SK-N-SH (cell line): ENCODE measurements at regions not wholly inside any gene's neighbourhood (a gene's known extent, or its start where the extent isn't known, plus 50 kb on each side); places are given as distances from the start of the nearest gene placed in this dataset.

Experiments
- CTCF ChIA-PET: fragments of 300-600, 350-600 bp; formaldehyde crosslinking; extraction: SDS; loops from one replicate; lab custom pipeline; 2021; lab: Yijun Ruan, JAX
- POLR2A ChIA-PET: fragments of 350-600 bp; sonication (Branson Sonifier 250); formaldehyde crosslinking; extraction: SDS; loops from one replicate; lab custom pipeline; 2020; ENCODE audit warnings: antibody characterized with exemption, inconsistent platforms; lab: Yijun Ruan, JAX
- DNase-seq: peaks from one replicate; pipeline ENCODE4 v3.0.0; 2012
- H2AFZ ChIP-seq: fragments of 200-600 bp; sonication (generic); 2 replicates; pipeline ENCODE4 v1.8.1; 2016; ENCODE audit warnings: antibody characterized with exemption, mild to moderate bottlenecking, low read depth
- H3F3A ChIP-seq: fragments of 200-600 bp; sonication (generic); replicated peaks from 2 replicates; pipeline ENCODE3; 2016; ENCODE audit warnings: antibody characterized with exemption, mild to moderate bottlenecking; ENCODE audit not compliant: insufficient read depth
- H3K27ac ChIP-seq, 2 experiments: fragments of 200-500 bp in 1 of 2; fragments of 200-600 bp in 1 of 2; sonication (Bioruptor generic) in 1 of 2; sonication (generic), shearing (Covaris generic) in 1 of 2; 2 replicates each; pipeline versions ENCODE4 v1.5.1 to v1.6.1; 2014 to 2016; ENCODE audit warnings: low read depth in 2 of 2, inconsistent platforms in 1 of 2, low read length in 1 of 2, mild to moderate bottlenecking in 1 of 2, mixed read lengths in 1 of 2
- H3K27me3 ChIP-seq: fragments of 200-600 bp; sonication (generic), shearing (Covaris generic); 2 replicates; pipeline ENCODE4 v1.6.1; 2016; ENCODE audit warnings: mixed run types; ENCODE audit not compliant: insufficient read depth
- H3K36me3 ChIP-seq, 2 experiments: fragments of 200-500 bp in 1 of 2; fragments of 200-600 bp in 1 of 2; sonication (Bioruptor generic) in 1 of 2; sonication (generic) in 1 of 2; replicated peaks in 1 of 2; 2 replicates each; pipeline versions ENCODE3 to v1.5.1; 2014 to 2016; ENCODE audit warnings: low read length in 1 of 2, mild to moderate bottlenecking in 1 of 2; ENCODE audit not compliant: insufficient read depth in 2 of 2, control insufficient read depth in 1 of 2
- H3K4me1 ChIP-seq, 2 experiments: fragments of 200-500 bp in 1 of 2; fragments of 200-600 bp in 1 of 2; sonication (Bioruptor generic) in 1 of 2; sonication (generic), shearing (Covaris generic) in 1 of 2; 2 replicates each; pipeline versions ENCODE4 v1.5.1 to v1.6.1; 2014 to 2016; ENCODE audit warnings: low read depth in 1 of 2, low read length in 1 of 2, mixed run types in 1 of 2; ENCODE audit not compliant: insufficient read depth in 2 of 2, control insufficient read depth in 1 of 2
- H3K4me2 ChIP-seq: fragments of 200-600 bp; sonication (generic), shearing (Covaris generic); 2 replicates; pipeline ENCODE4 v1.6.1; 2017; ENCODE audit warnings: mixed run types
- H3K4me3 ChIP-seq, 2 experiments: fragments of 200-500 bp in 1 of 2; fragments of 200-600 bp in 1 of 2; sonication (Bioruptor generic) in 1 of 2; sonication (generic), shearing (Covaris generic) in 1 of 2; 2 replicates each; pipeline versions ENCODE4 v1.5.1 to v1.8.1; 2014 to 2016; ENCODE audit warnings: low read depth in 2 of 2, inconsistent platforms in 1 of 2, low read length in 1 of 2, mild to moderate bottlenecking in 1 of 2, mixed read lengths in 1 of 2, moderate library complexity in 1 of 2
- H3K79me2 ChIP-seq: fragments of 200-600 bp; sonication (generic); 2 replicates; pipeline ENCODE4 v1.8.1; 2017; ENCODE audit warnings: mild to moderate bottlenecking; ENCODE audit not compliant: insufficient read depth
- H3K9ac ChIP-seq: fragments of 200-600 bp; sonication (generic); 2 replicates; pipeline ENCODE4 v1.6.1; 2017; ENCODE audit warnings: mixed run types
- H3K9me2 ChIP-seq: fragments of 200-600 bp; sonication (generic); 2 replicates; pipeline ENCODE4 v1.6.1; 2017; ENCODE audit warnings: mixed run types
- H3K9me3 ChIP-seq: fragments of 200-600 bp; sonication (generic); 2 replicates; pipeline ENCODE4 v1.6.1; 2017; ENCODE audit warnings: mixed run types, mild to moderate bottlenecking, moderate library complexity
- H4K20me1 ChIP-seq: fragments of 200-600 bp; sonication (generic); 2 replicates; pipeline ENCODE4 v1.6.1; 2017; ENCODE audit warnings: mild to moderate bottlenecking, mixed run types; ENCODE audit not compliant: insufficient read depth
- CHD2 ChIP-seq: fragments of 150-350 bp; IDR thresholded peaks from 2 replicates; pipeline ENCODE4 v1.6.1; 2018; ENCODE audit warnings: low read length; ENCODE audit not compliant: partially characterized antibody
- ELF1 ChIP-seq: IDR thresholded peaks from 2 replicates; pipeline ENCODE4 v1.4.0; 2012
- FOXJ3 ChIP-seq: sonication (generic); formaldehyde crosslinking; IDR thresholded peaks from 2 replicates; pipeline ENCODE4 v1.5.1; 2020; ENCODE audit warnings: mild to moderate bottlenecking, missing genetic modification reagents
- FOXM1 ChIP-seq: IDR thresholded peaks from 2 replicates; pipeline ENCODE4 v1.4.0; 2012; ENCODE audit warnings: low read depth, mild to moderate bottlenecking
- GABPA ChIP-seq: IDR thresholded peaks from 2 replicates; pipeline ENCODE4 v1.4.0; 2012; ENCODE audit warnings: low read depth, mild to moderate bottlenecking
- GATA2 ChIP-seq: sonication (generic); formaldehyde crosslinking; IDR thresholded peaks from 2 replicates; pipeline ENCODE4 v1.5.0; 2020; ENCODE audit warnings: mild to moderate bottlenecking, missing genetic modification reagents
- JUND ChIP-seq: IDR thresholded peaks from 2 replicates; pipeline ENCODE4 v1.4.0; 2012
- NFIC ChIP-seq: IDR thresholded peaks from 2 replicates; pipeline ENCODE4 v1.4.0; 2012; ENCODE audit warnings: borderline replicate concordance
- NRF1 ChIP-seq: IDR thresholded peaks from 2 replicates; pipeline ENCODE4 v1.6.1; 2012; ENCODE audit warnings: low read depth, mild to moderate bottlenecking, low read length
- RCOR1 ChIP-seq: fragments of 150-350 bp; IDR thresholded peaks from 2 replicates; pipeline ENCODE4 v1.6.1; 2017; ENCODE audit warnings: antibody characterized with exemption, low read length
- RXRA ChIP-seq: IDR thresholded peaks from 2 replicates; pipeline ENCODE4 v1.4.0; 2012; ENCODE audit warnings: low read depth, mild to moderate bottlenecking, borderline replicate concordance
- SMC3 ChIP-seq: IDR thresholded peaks from 2 replicates; pipeline ENCODE4 v1.6.1; 2012; ENCODE audit warnings: low read depth, low read length, improper control_type of control experiment
- TCF12 ChIP-seq: IDR thresholded peaks from 2 replicates; pipeline ENCODE4 v1.4.0; 2012
- TEAD4 ChIP-seq: IDR thresholded peaks from 2 replicates; pipeline ENCODE4 v1.4.0; 2012; ENCODE audit warnings: mild to moderate bottlenecking, borderline replicate concordance; ENCODE audit not compliant: insufficient read depth
- USF1 ChIP-seq: IDR thresholded peaks from 2 replicates; pipeline ENCODE4 v1.4.0; 2012; ENCODE audit warnings: low read depth, borderline replicate concordance
- USF2 ChIP-seq: fragments of 150-350 bp; IDR thresholded peaks from 2 replicates; pipeline ENCODE4 v1.6.1; 2017; ENCODE audit warnings: antibody characterized with exemption, low read length, low read depth, borderline replicate concordance
- YY1 ChIP-seq: IDR thresholded peaks from 2 replicates; pipeline ENCODE4 v1.4.0; 2012; ENCODE audit warnings: low read depth, mild to moderate bottlenecking
- WGBS: methylation state at CpG from one replicate; pipeline ENCODE4 v1.1.6; 2017; ENCODE audit warnings: low lambda C conversion rate; 5-methylcytosine and 5-hydroxymethylcytosine counted together
- TF ChIP-seq, protein P1 (sequence below): IDR thresholded peaks from 2 replicates; pipeline ENCODE4; 2012
- TF ChIP-seq, protein P2 (sequence below): fragments of 200-600 bp; sonication (generic); IDR thresholded peaks from 2 replicates; pipeline ENCODE4 v1.6.1; 2017; ENCODE audit warnings: antibody characterized with exemption, mild to moderate bottlenecking, moderate library complexity
- TF ChIP-seq, protein P3 (sequence below): IDR thresholded peaks from 2 replicates; pipeline ENCODE4 v1.4.0; 2012; ENCODE audit warnings: low read depth, borderline replicate concordance

GRCh38 chr4:149985981-149986380 lies 92.3 kb upstream of the DCLK2 start:
- Histone ChIP-seq H3K79me2 (no peaks in the 10 kb centered on the region), H3K9me3 (no peaks in the 10 kb centered on the region), H3K9me2 (no peaks in the 10 kb centered on the region), H3K36me3 (no peaks in the 10 kb centered on the region), H4K20me1 (no peaks in the 10 kb centered on the region), H3K4me3 (no peak overlapping the region), H3F3A (no peaks in the 10 kb centered on the region), H3K4me2 (no peak overlapping the region), H3K27me3 (no peaks in the 10 kb centered on the region), H2AFZ (no peak overlapping the region), H3K4me1 (peaks cover 13 to 16% of the 10 kb centered on the region in 2 experiments), H3K9ac (no peak overlapping the region), H3K27ac (no peak overlapping the region)
- ChIA-PET CTCF (interaction anchor here (0.7 to 1.9 kb wide), 2 partner anchors 23 to 24 kb away, joined by 3 to 5 read pairs; no protein-coding TSS in a partner anchor), POLR2A (no interaction called here)
- DNase-seq = no peak
- TF ChIP-seq GATA2 (no peak), TEAD4 (no peak)
- WGBS = 91% methylated on average over 4 of the region's 4 CpGs

DNA sequence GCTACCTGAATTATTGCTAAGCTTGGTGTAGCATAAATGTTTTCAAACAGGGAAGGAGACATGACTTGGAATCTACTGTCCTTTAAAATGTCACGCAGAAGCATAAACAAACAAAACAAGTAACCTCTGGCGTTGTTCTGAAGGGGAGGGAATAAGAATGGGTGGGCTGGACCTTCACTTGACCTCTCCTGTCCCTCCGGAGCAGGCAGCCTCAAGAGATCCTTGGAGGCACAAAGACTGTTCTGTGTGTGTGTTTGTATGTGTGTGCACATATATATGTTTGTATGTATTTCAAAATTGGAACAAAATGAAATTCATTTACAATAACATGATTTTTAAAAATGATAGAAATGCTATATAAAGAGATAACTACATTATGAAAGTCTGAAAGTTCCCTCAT lies 91.3 kb upstream of the DCLK2 start:
- POLR2A ChIA-PET = no interaction called here

More for the DNA sequence above, 91.3 kb upstream of the DCLK2 start:
- Histone ChIP-seq H3K9ac (no peak overlapping the region), H2AFZ (peak overlapping the region; percentile 64; the same call in 1 of the 2 replicates), H3K9me3 (no peaks in the 10 kb centered on the region), H3K79me2 (no peaks in the 10 kb centered on the region), H3K27me3 (no peaks in the 10 kb centered on the region), H3K36me3 (no peaks in the 10 kb centered on the region), H3K9me2 (no peaks in the 10 kb centered on the region), H3K4me2 (peak overlapping the region; percentile 62), H3K4me1 (peaks cover 13 to 16% of the 10 kb centered on the region in 2 experiments), H4K20me1 (no peaks in the 10 kb centered on the region), H3K4me3 (no peak overlapping the region), H3K27ac (peak overlapping the region in 1 of 2 experiments; percentile 95; a peak in 3 of 4 replicates), H3F3A (no peaks in the 10 kb centered on the region)
- DNase-seq = no peak
- WGBS = 65% methylated on average over 3 of the region's 3 CpGs
- CTCF ChIA-PET = interaction anchor here (0.8 to 4.2 kb wide), 3 partner anchors 23 to 256 kb away, joined by 3 to 18 read pairs (median 5); no protein-coding TSS in a partner anchor
- TF ChIP-seq GABPA (no peak), NFIC (no peak), YY1 (no peak), USF1 (no peak), JUND (no peak), FOXM1 (no peak), SMC3 (no peak), CHD2 (no peak), RCOR1 (no peak), RXRA (no peak), NRF1 (no peak), ELF1 (no peak), FOXJ3 (CRISPR knock-in tag) (no peak), TCF12 (no peak), USF2 (no peak)
- TF ChIP-seq, protein P1, sequence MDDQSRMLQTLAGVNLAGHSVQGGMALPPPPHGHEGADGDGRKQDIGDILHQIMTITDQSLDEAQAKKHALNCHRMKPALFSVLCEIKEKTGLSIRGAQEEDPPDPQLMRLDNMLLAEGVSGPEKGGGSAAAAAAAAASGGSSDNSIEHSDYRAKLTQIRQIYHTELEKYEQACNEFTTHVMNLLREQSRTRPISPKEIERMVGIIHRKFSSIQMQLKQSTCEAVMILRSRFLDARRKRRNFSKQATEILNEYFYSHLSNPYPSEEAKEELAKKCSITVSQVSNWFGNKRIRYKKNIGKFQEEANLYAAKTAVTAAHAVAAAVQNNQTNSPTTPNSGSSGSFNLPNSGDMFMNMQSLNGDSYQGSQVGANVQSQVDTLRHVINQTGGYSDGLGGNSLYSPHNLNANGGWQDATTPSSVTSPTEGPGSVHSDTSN = no peak
- TF ChIP-seq, protein P2, sequence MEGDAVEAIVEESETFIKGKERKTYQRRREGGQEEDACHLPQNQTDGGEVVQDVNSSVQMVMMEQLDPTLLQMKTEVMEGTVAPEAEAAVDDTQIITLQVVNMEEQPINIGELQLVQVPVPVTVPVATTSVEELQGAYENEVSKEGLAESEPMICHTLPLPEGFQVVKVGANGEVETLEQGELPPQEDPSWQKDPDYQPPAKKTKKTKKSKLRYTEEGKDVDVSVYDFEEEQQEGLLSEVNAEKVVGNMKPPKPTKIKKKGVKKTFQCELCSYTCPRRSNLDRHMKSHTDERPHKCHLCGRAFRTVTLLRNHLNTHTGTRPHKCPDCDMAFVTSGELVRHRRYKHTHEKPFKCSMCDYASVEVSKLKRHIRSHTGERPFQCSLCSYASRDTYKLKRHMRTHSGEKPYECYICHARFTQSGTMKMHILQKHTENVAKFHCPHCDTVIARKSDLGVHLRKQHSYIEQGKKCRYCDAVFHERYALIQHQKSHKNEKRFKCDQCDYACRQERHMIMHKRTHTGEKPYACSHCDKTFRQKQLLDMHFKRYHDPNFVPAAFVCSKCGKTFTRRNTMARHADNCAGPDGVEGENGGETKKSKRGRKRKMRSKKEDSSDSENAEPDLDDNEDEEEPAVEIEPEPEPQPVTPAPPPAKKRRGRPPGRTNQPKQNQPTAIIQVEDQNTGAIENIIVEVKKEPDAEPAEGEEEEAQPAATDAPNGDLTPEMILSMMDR = no peak
- TF ChIP-seq, protein P3, sequence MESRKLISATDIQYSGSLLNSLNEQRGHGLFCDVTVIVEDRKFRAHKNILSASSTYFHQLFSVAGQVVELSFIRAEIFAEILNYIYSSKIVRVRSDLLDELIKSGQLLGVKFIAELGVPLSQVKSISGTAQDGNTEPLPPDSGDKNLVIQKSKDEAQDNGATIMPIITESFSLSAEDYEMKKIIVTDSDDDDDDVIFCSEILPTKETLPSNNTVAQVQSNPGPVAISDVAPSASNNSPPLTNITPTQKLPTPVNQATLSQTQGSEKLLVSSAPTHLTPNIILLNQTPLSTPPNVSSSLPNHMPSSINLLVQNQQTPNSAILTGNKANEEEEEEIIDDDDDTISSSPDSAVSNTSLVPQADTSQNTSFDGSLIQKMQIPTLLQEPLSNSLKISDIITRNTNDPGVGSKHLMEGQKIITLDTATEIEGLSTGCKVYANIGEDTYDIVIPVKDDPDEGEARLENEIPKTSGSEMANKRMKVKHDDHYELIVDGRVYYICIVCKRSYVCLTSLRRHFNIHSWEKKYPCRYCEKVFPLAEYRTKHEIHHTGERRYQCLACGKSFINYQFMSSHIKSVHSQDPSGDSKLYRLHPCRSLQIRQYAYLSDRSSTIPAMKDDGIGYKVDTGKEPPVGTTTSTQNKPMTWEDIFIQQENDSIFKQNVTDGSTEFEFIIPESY = no peak
